ENCODE measurements at regions not wholly inside any gene's neighbourhood (a gene's known extent, or its start where the extent isn't known, plus 50 kb on each side); places are given as distances from the start of the nearest gene placed in this dataset.

- TF ChIP-seq CTCF (IDR thresholded peaks at IDR 0.05) (no peak), POLR2AphosphoS5 (IDR thresholded peaks at IDR 0.05) (no peak)
These were observed 537.9 kb downstream of the CD83 start for GRCh38 chr6:14655201-14656061.
